H1 (cell line): ENCODE measurements at regions not wholly inside any gene's neighbourhood (a gene's known extent, or its start where the extent isn't known, plus 50 kb on each side); places are given as distances from the start of the nearest gene placed in this dataset.
A peak's percentile ranks its signal among the peaks of the same experiment; 100 is the strongest.

Source experiments
- CTCF ChIA-PET: fragments of 300-600 bp; sonication (Branson Sonifier 250); formaldehyde crosslinking; loops from one replicate; lab custom pipeline; 2021; ENCODE audit not compliant: partially characterized antibody; lab: Charles Lee
- POLR2A ChIA-PET: fragments of 300-600 bp; sonication (Branson Sonifier 250); formaldehyde crosslinking; loops from one replicate; lab custom pipeline; 2021; ENCODE audit warnings: inconsistent platforms; ENCODE audit not compliant: partially characterized antibody; lab: Charles Lee
- DNase-seq, 2 experiments: peaks; one replicate each; pipeline versions ENCODE4 v3.0.0 to v3.0.0-alpha.2; 2010 to 2022; ENCODE audit warnings: low spot score in 2 of 2, low read depth in 1 of 2, mixed read lengths in 1 of 2
- FAIRE-seq: peaks from 2 replicates; lab custom pipeline; 2011; peaks lifted over from hg19 to GRCh38; lab: Jason Lieb, UNC
- H2AFZ ChIP-seq: 2 replicates; pipeline ENCODE4 v1.8.1; 2012; ENCODE audit warnings: low read length, inconsistent platforms
- H2AK5ac ChIP-seq: 2 replicates; pipeline ENCODE4 v1.6.1; 2013; ENCODE audit warnings: low read depth, low read length
- H2BK120ac ChIP-seq: replicated peaks from 2 replicates; pipeline ENCODE3; 2013; ENCODE audit warnings: low read depth, low read length, inconsistent platforms
- H2BK12ac ChIP-seq: 2 replicates; pipeline ENCODE4 v1.6.1; 2013; ENCODE audit warnings: low read depth, low read length
- H2BK15ac ChIP-seq: 2 replicates; pipeline ENCODE4 v1.6.1; 2013; ENCODE audit warnings: low read length
- H2BK20ac ChIP-seq: 2 replicates; pipeline ENCODE4 v1.6.1; 2013; ENCODE audit warnings: low read length
- H2BK5ac ChIP-seq: 2 replicates; pipeline ENCODE4 v1.6.1; 2013; ENCODE audit warnings: low read depth, low read length
- H3K14ac ChIP-seq: 2 replicates; pipeline ENCODE4 v1.6.1; 2013; ENCODE audit warnings: inconsistent platforms; ENCODE audit not compliant: insufficient read length
- H3K18ac ChIP-seq: 2 replicates; pipeline ENCODE4 v1.6.1; 2013; ENCODE audit warnings: low read length; ENCODE audit errors: extremely low read depth
- H3K23ac ChIP-seq: 2 replicates; pipeline ENCODE4 v1.6.1; 2013; ENCODE audit warnings: inconsistent platforms; ENCODE audit not compliant: insufficient read length
- H3K23me2 ChIP-seq: 2 replicates; pipeline ENCODE4 v1.6.1; 2013; ENCODE audit warnings: low read depth, low read length
- H3K27ac ChIP-seq: 2 replicates; pipeline ENCODE4 v1.6.1; 2011; ENCODE audit warnings: low read depth, low read length, inconsistent platforms
- H3K27me3 ChIP-seq, 4 experiments: replicated peaks in 1 of 4; 1 replicate in 1 of 4; 2 replicates in 3 of 4; pipeline versions ENCODE4 v1.6.1 to v1.8.1; 2011 to 2013; ENCODE audit warnings: low read length in 3 of 4, mild to moderate bottlenecking in 3 of 4, inconsistent platforms in 2 of 4, mixed read lengths in 2 of 4, moderate library complexity in 1 of 4; ENCODE audit not compliant: control insufficient read depth in 3 of 4, insufficient read depth in 3 of 4; ENCODE audit errors: extremely low read depth in 1 of 4
- H3K36me3 ChIP-seq, 4 experiments: 2 replicates each; pipeline versions ENCODE4 v1.6.1 to v1.8.1; 2011 to 2013; ENCODE audit warnings: mild to moderate bottlenecking in 4 of 4, low read length in 3 of 4, moderate library complexity in 2 of 4, control low read depth in 1 of 4, inconsistent platforms in 1 of 4; ENCODE audit not compliant: insufficient read depth in 4 of 4, control insufficient read depth in 2 of 4
- H3K4ac ChIP-seq: replicated peaks from 2 replicates; pipeline ENCODE3; 2013; ENCODE audit warnings: low read length, low read depth, mixed read lengths, inconsistent platforms; ENCODE audit not compliant: insufficient read length
- H3K4me1 ChIP-seq, 4 experiments: replicated peaks in 1 of 4; 1 replicate in 1 of 4; 2 replicates in 3 of 4; pipeline versions ENCODE4 v1.6.1 to v1.8.1; 2011 to 2013; ENCODE audit warnings: low read length in 3 of 4, inconsistent platforms in 2 of 4, mixed read lengths in 1 of 4; ENCODE audit not compliant: insufficient read depth in 4 of 4, control insufficient read depth in 3 of 4
- H3K4me2 ChIP-seq, 2 experiments: 2 replicates each; pipeline versions ENCODE4 v1.6.1 to v1.8.1; 2011 to 2013; ENCODE audit warnings: low read depth in 2 of 2, low read length in 2 of 2, control low read depth in 1 of 2, inconsistent platforms in 1 of 2, mild to moderate bottlenecking in 1 of 2; ENCODE audit not compliant: insufficient read depth in 1 of 2
- H3K4me3 ChIP-seq, 4 experiments: fragments of 200-600, 300-600 bp in 1 of 4; sonication (generic), shearing (Covaris generic), sonication (Bioruptor Twin) in 1 of 4; 2 replicates each; pipeline versions ENCODE4 v1.5.1 to v1.8.1; 2011 to 2016; ENCODE audit warnings: low read length in 4 of 4, low read depth in 3 of 4, control low read depth in 2 of 4, inconsistent platforms in 2 of 4, mild to moderate bottlenecking in 2 of 4, mixed read lengths in 1 of 4, moderate library complexity in 1 of 4; ENCODE audit not compliant: insufficient read depth in 2 of 4; ENCODE audit errors: extremely low read depth in 1 of 4
- H3K56ac ChIP-seq: replicated peaks from 2 replicates; pipeline ENCODE3; 2013; ENCODE audit warnings: low read depth, mild to moderate bottlenecking, mixed read lengths, low read length, inconsistent platforms; ENCODE audit not compliant: insufficient read length
- H3K79me1 ChIP-seq: 2 replicates; pipeline ENCODE4 v1.6.1; 2013; ENCODE audit warnings: low read depth, low read length, control low read depth
- H3K79me2 ChIP-seq, 2 experiments: 2 replicates each; pipeline versions ENCODE4 v1.6.1 to v1.8.1; 2012 to 2013; ENCODE audit warnings: low read length in 2 of 2, mild to moderate bottlenecking in 2 of 2, inconsistent platforms in 1 of 2; ENCODE audit not compliant: insufficient read depth in 2 of 2, control insufficient read depth in 1 of 2
- H3K9ac ChIP-seq, 4 experiments: replicated peaks in 1 of 4; 1 replicate in 1 of 4; 2 replicates in 3 of 4; pipeline versions ENCODE4 v1.6.1 to v1.8.1; 2011 to 2013; ENCODE audit warnings: low read depth in 3 of 4, low read length in 3 of 4, control low read depth in 2 of 4, mild to moderate bottlenecking in 2 of 4, moderate library complexity in 2 of 4, inconsistent platforms in 1 of 4; ENCODE audit errors: extremely low read depth in 1 of 4
- H3K9me3 ChIP-seq, 2 experiments: 2 replicates each; pipeline versions ENCODE4 v1.6.1 to v1.8.1; 2012 to 2013; ENCODE audit warnings: mild to moderate bottlenecking in 2 of 2, moderate library complexity in 2 of 2, control low read depth in 1 of 2, inconsistent platforms in 1 of 2, low read depth in 1 of 2, low read length in 1 of 2, mixed read lengths in 1 of 2; ENCODE audit not compliant: insufficient read depth in 2 of 2
- H4K20me1 ChIP-seq, 2 experiments: replicated peaks in 1 of 2; 2 replicates each; pipeline versions ENCODE3 to v1.8.1; 2011 to 2013; ENCODE audit warnings: inconsistent platforms in 2 of 2, low read length in 2 of 2, mild to moderate bottlenecking in 1 of 2; ENCODE audit not compliant: insufficient read depth in 2 of 2, control insufficient read depth in 1 of 2
- H4K5ac ChIP-seq: 2 replicates; pipeline ENCODE4 v1.6.1; 2013; ENCODE audit warnings: low read length, low read depth, mixed read lengths, inconsistent platforms; ENCODE audit not compliant: insufficient read length
- H4K8ac ChIP-seq: 2 replicates; pipeline ENCODE4 v1.8.0; 2013; ENCODE audit warnings: mild to moderate bottlenecking, moderate library complexity, low read length, inconsistent platforms; ENCODE audit not compliant: insufficient read depth; ENCODE audit errors: extremely low read depth
- H4K91ac ChIP-seq: replicated peaks from 2 replicates; pipeline ENCODE3; 2013; ENCODE audit warnings: low read length, mixed read lengths, inconsistent platforms; ENCODE audit not compliant: insufficient read length
- ASH2L ChIP-seq: fragments of 200-600, 300-600 bp; sonication (generic); IDR thresholded peaks from one replicate; pipeline ENCODE4 v1.7.1; 2017; ENCODE audit warnings: low read length
- HDAC2 ChIP-seq, 2 experiments: fragments of 300-600 bp in 1 of 2; sonication (generic) in 1 of 2; IDR thresholded peaks; 2 replicates each; pipeline ENCODE4 v1.6.1; 2011 to 2012; ENCODE audit warnings: low read depth in 2 of 2, low read length in 2 of 2, mild to moderate bottlenecking in 2 of 2, moderate library complexity in 2 of 2, borderline replicate concordance in 1 of 2, inconsistent platforms in 1 of 2
- JUND ChIP-seq: IDR thresholded peaks from 2 replicates; pipeline ENCODE4 v1.6.1; 2011; ENCODE audit warnings: mild to moderate bottlenecking, improper control_type of control experiment, low read length
- KDM1A ChIP-seq: fragments of 200-600, 300-600 bp; sonication (generic); IDR thresholded peaks from 2 replicates; pipeline ENCODE4 v1.7.1; 2016; ENCODE audit warnings: mild to moderate bottlenecking, low read length, borderline replicate concordance
- KDM5A ChIP-seq: fragments of 200-600 bp; IDR thresholded peaks from 2 replicates; pipeline ENCODE4 v1.7.1; 2012; ENCODE audit warnings: mild to moderate bottlenecking, low read length, inconsistent platforms, mixed read lengths
- MAX ChIP-seq: IDR thresholded peaks from 2 replicates; pipeline ENCODE4 v1.6.1; 2012; ENCODE audit warnings: inconsistent platforms
- PHF8 ChIP-seq: fragments of 200-600 bp; sonication (generic); conservative IDR thresholded peaks from 2 replicates; pipeline ENCODE4 v1.7.1; 2012; ENCODE audit warnings: low read depth, mild to moderate bottlenecking, inconsistent platforms, low read length, moderate library complexity
- POLR2A ChIP-seq, 2 experiments: IDR thresholded peaks; 1 replicate in 1 of 2; 2 replicates in 1 of 2; pipeline ENCODE4 v1.6.1; 2011; ENCODE audit warnings: low read depth in 2 of 2, low read length in 2 of 2, mild to moderate bottlenecking in 2 of 2; ENCODE audit errors: control extremely low read depth in 1 of 2
- POLR2AphosphoS5 ChIP-seq: IDR thresholded peaks from 2 replicates; pipeline ENCODE4 v1.6.1; 2011; ENCODE audit warnings: low read depth, low read length
- SIX5 ChIP-seq: IDR thresholded peaks from 2 replicates; pipeline ENCODE4 v1.6.1; 2011; ENCODE audit warnings: mild to moderate bottlenecking, low read depth, low read length
- SRF ChIP-seq: IDR thresholded peaks from 2 replicates; pipeline ENCODE4 v1.6.1; 2011; ENCODE audit warnings: mild to moderate bottlenecking, low read depth, low read length, moderate library complexity
- WGBS, 2 experiments: shearing (Covaris generic) in 1 of 2; methylation state at CpG; one replicate each; pipeline versions ENCODE4 v1.1.6 to v1.1.7; 2013 to 2015; ENCODE audit warnings: low lambda C conversion rate in 2 of 2, mixed read lengths in 2 of 2, inconsistent platforms in 1 of 2, low coverage in 1 of 2, missing lambda C conversion rate in 1 of 2; ENCODE audit not compliant: insufficient replicate concordance in 2 of 2, insufficient coverage in 1 of 2, insufficient read length in 1 of 2; ENCODE audit errors: extremely low coverage in 1 of 2, missing lambda C conversion rate in 1 of 2; 5-methylcytosine and 5-hydroxymethylcytosine counted together

GRCh38 chr10:130396044-130396443 lies 259.9 kb downstream of the GLRX3 start:
- H3K18ac ChIP-seq = no peak overlapping the region
- H4K91ac ChIP-seq = no peak overlapping the region
- no peak overlapping the region for H3K56ac ChIP-seq
- H3K14ac ChIP-seq = no peak overlapping the region
- no peak overlapping the region for H3K9ac ChIP-seq
- H2BK120ac ChIP-seq = no peak overlapping the region
- peaks cover 0 to 9% (median 4%) of the 10 kb centered on the region in 4 experiments; a peak in 4 of 7 replicates for H3K4me1 ChIP-seq
- peaks cover 15 to 25% of the 10 kb centered on the region in 2 experiments for H3K9me3 ChIP-seq
- no peaks in the 10 kb centered on the region for H3K23me2 ChIP-seq
- H3K79me1 ChIP-seq = no peaks in the 10 kb centered on the region
- no peak overlapping the region; a peak in 1 of 8 replicates for H3K4me3 ChIP-seq
- H4K8ac ChIP-seq = no peak overlapping the region
- DNase-seq (no peak), FAIRE-seq (no peak)
- WGBS, 2 experiments = 83% methylated on average over 5 of the region's 5 CpGs; no CpG with 5 or more reads in 1 of the 2 experiments
- no peaks in the 10 kb centered on the region for H3K79me2 ChIP-seq
- H3K36me3 ChIP-seq = peaks cover 0 to 6% (median 0%) of the 10 kb centered on the region in 4 experiments; a peak in 1 of 8 replicates
- ChIA-PET POLR2A (no interaction called here), CTCF (no interaction called here)
- no peak overlapping the region for H4K5ac ChIP-seq
- no peak overlapping the region for H2BK5ac ChIP-seq
- no peak overlapping the region for H3K23ac ChIP-seq
- H3K27ac ChIP-seq = no peak overlapping the region
- no peaks in the 10 kb centered on the region for H4K20me1 ChIP-seq
- H3K27me3 ChIP-seq = peaks cover 0 to 1% (median 0%) of the 10 kb centered on the region in 4 experiments; a peak in 2 of 7 replicates
- no peak for TF ChIP-seq PHF8
- no peak for TF ChIP-seq MAX
- no peak for TF ChIP-seq JUND
- TF ChIP-seq SRF = no peak
- no peak for TF ChIP-seq POLR2A (IDR thresholded peaks at IDR 0.05; ENCODE audit: control extremely low read depth in 1 of 2, low read depth in 2 of 2, low read length in 2 of 2)
- TF ChIP-seq KDM1A = no peak
- TF ChIP-seq SIX5 = no peak
- TF ChIP-seq HDAC2 (IDR thresholded peaks at IDR 0.05; ENCODE audit: borderline replicate concordance in 1 of 2, low read depth in 2 of 2, low read length in 2 of 2) = no peak
- TF ChIP-seq KDM5A = no peak
- no peak for TF ChIP-seq POLR2AphosphoS5
- TF ChIP-seq ASH2L = no peak
- TF ChIP-seq, all 59 proteins: peak for 0
- no peak overlapping the region for H3K4ac ChIP-seq
- no peak overlapping the region for H2BK15ac ChIP-seq
- H2BK20ac ChIP-seq = 0 out of 2 replicates have a peak overlapping the region, but pooled peaks have one; percentile 72
- no peak overlapping the region for H2AFZ ChIP-seq
- H2AK5ac ChIP-seq = 0 out of 2 replicates have a peak overlapping the region, but pooled peaks have one; percentile 61
- H3K4me2 ChIP-seq = no peak overlapping the region; a peak in 1 of 4 replicates
- H2BK12ac ChIP-seq = peak overlapping the region; percentile 85; the same call in 1 of the 2 replicates
